AG09309 (cell line): ENCODE measurements at regions not wholly inside any gene's neighbourhood (a gene's known extent, or its start where the extent isn't known, plus 50 kb on each side); places are given as distances from the start of the nearest gene placed in this dataset.

ENCODE experiments used
- DNase-seq: peaks from one replicate; pipeline ENCODE4 v3.0.0-alpha.2; 2010; ENCODE audit warnings: low read depth
- H3K4me3 ChIP-seq: 2 replicates; pipeline ENCODE4 v1.5.1; 2011; ENCODE audit warnings: mild to moderate bottlenecking, low read depth, low read length, moderate library complexity; ENCODE audit not compliant: control insufficient read depth
- CTCF ChIP-seq: IDR thresholded peaks from 2 replicates; pipeline ENCODE4 v1.5.1; 2011; ENCODE audit warnings: mild to moderate bottlenecking, low read depth, low read length, inconsistent platforms; ENCODE audit not compliant: insufficient read depth, control insufficient read depth; ENCODE audit errors: missing control alignments

GRCh38 chr6:22106451-22106850 is 190.4 kb downstream of the PRL start:
- H3K4me3 ChIP-seq: no peak overlapping the region
- DNase-seq: no peak
- no peak for TF ChIP-seq CTCF

GRCh38 chr6:22106961-22107360 is 189.9 kb downstream of the PRL start:
- DNase-seq: no peak
- no peak overlapping the region for H3K4me3 ChIP-seq
- TF ChIP-seq CTCF: no peak

GRCh38 chr6:22108199-22108598 is 188.6 kb downstream of the PRL start:
- no peak overlapping the region for H3K4me3 ChIP-seq
- no peak for DNase-seq
- no peak for TF ChIP-seq CTCF

- no peak for DNase-seq
- TF ChIP-seq CTCF: no peak
- H3K4me3 ChIP-seq: no peak overlapping the region
Observed at GRCh38 chr6:22110061-22110460, 186.8 kb downstream of the PRL start.

- no peak for DNase-seq
- no peak for TF ChIP-seq CTCF
- H3K4me3 ChIP-seq: no peak overlapping the region
Observed at GRCh38 chr6:22112461-22112860, 184.4 kb downstream of the PRL start.

GRCh38 chr6:22113026-22113766 is 183.6 kb downstream of the PRL start:
- peak; percentile 99 for DNase-seq
- no peak overlapping the region for H3K4me3 ChIP-seq
- TF ChIP-seq CTCF: no peak
